Adrenal gland (tissue), 9 donors: ENCODE measurements at regions not wholly inside any gene's neighbourhood (a gene's known extent, or its start where the extent isn't known, plus 50 kb on each side); places are given as distances from the start of the nearest gene placed in this dataset.

Experiments
- DNase-seq, 7 donors: peaks; one replicate each; pipeline ENCODE4 v3.0.0-alpha.2; 2019 to 2020
- H3K27ac ChIP-seq, 5 donors: fragments of 200-600 bp; sonication (generic) in 4 of 5; 1 replicate in 3 of 5; 2 replicates in 2 of 5; pipeline versions ENCODE4 v1.5.1 to v1.8.0; 2016 to 2020; ENCODE audit warnings: mild to moderate bottlenecking in 1 of 5
- H3K27me3 ChIP-seq: fragments of 200-600 bp; 2 replicates; pipeline ENCODE4 v1.8.0; 2021
- H3K36me3 ChIP-seq, 2 donors: fragments of 200-600 bp; replicated peaks in 1 of 2; 1 replicate in 1 of 2; 2 replicates in 1 of 2; pipeline versions ENCODE4 v1.5.1 to v1.8.0; 2018 to 2022
- H3K4me1 ChIP-seq, 2 donors: fragments of 200-600 bp; replicated peaks in 1 of 2; 1 replicate in 1 of 2; 2 replicates in 1 of 2; pipeline versions ENCODE4 v1.5.1 to v1.8.0; 2018 to 2021
- H3K4me3 ChIP-seq, 4 donors: fragments of 200-600 bp; sonication (generic) in 3 of 4; one replicate each; pipeline ENCODE4 v1.5.1; 2016 to 2018
- H3K9me3 ChIP-seq, 3 donors: fragments of 200-600 bp; sonication (generic) in 1 of 3; replicated peaks in 1 of 3; 1 replicate in 2 of 3; 2 replicates in 1 of 3; pipeline versions ENCODE4 v1.5.1 to v1.8.0; 2016 to 2021
- POLR2A ChIP-seq, 2 donors: fragments of 450-650 bp; IDR thresholded peaks; one replicate each; pipeline ENCODE4 v1.6.1; 2017; ENCODE audit warnings: antibody characterized with exemption in 2 of 2, mild to moderate bottlenecking in 2 of 2, moderate library complexity in 1 of 2
- WGBS, 4 donors: extraction: QIAGEN DNeasy Blood & Tissue Kit in 2 of 4; methylation state at CpG; one replicate each; pipeline versions ENCODE4 v1.1.5 to v1.1.7; 2013 to 2017; 5-methylcytosine and 5-hydroxymethylcytosine counted together
- intact Hi-C, 2 donors: fragments of 100-400 bp; cut with DNase I; formaldehyde crosslinking; loops; one replicate each; pipeline versions ENCODE4 v1.14.1 to v1.15.0; 2022 to 2023
- TF ChIP-seq, protein P1 (sequence below), 6 experiments: fragments of 450-650 bp in 4 of 6; fragments of 200-600 bp in 2 of 6; sonication (generic) in 1 of 6; IDR thresholded peaks; 1 replicate in 5 of 6; 2 replicates in 1 of 6; pipeline versions ENCODE4 v1.5.1 to v1.8.0; 2016 to 2021; ENCODE audit warnings: antibody characterized with exemption in 6 of 6, mild to moderate bottlenecking in 2 of 6, moderate library complexity in 1 of 6
- donor health status: healthy with polysubstance abuse.
- donor health status: Bipolar disorder and iron deficiency.
- donor health status: DM: yes; HTN: yes; CAD: no.
- donor health status: DM: no; HTN: no; CAD: no.
- donor health status: DM: no; HTN: no; CAD: no.

DNA sequence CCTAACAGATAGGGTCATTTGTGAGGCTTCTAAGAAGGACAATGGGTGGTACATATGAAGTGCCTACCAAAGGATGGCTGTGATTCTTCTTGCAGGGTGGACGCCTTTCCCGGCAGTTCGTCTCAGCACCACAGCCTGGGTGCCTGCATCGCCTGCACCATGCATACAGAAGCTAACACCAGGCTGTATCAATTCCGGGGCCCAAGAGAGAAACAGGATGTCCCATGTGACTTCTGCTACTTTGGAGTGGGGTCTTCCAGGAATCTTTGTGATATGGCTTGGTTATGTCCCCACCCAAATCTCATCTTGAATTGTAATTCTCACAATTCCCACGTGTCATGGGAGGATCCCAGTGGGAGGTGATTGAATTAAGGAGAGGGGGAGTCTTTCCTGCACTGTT lies 251.6 kb upstream of the TNRC6C start:
- WGBS, 4 donors, result 66 to 92% (median 84%) methylated on average over 4 to 6 of the region's 6 CpGs
- Histone ChIP-seq H3K27ac (no peak overlapping the region), H3K27me3 (no peaks in the 10 kb centered on the region), H3K36me3 (no peaks in the 10 kb centered on the region), H3K4me3 (no peak overlapping the region), H3K4me1 (no peaks in the 10 kb centered on the region), H3K9me3 (peaks cover 0 to 8% (median 0%) of the 10 kb centered on the region in 3 donors)
- peak in 1 of 7 donors; percentile 4 for DNase-seq
- TF ChIP-seq POLR2A (IDR thresholded peaks at IDR 0.05), result no peak
- TF ChIP-seq, protein P1, sequence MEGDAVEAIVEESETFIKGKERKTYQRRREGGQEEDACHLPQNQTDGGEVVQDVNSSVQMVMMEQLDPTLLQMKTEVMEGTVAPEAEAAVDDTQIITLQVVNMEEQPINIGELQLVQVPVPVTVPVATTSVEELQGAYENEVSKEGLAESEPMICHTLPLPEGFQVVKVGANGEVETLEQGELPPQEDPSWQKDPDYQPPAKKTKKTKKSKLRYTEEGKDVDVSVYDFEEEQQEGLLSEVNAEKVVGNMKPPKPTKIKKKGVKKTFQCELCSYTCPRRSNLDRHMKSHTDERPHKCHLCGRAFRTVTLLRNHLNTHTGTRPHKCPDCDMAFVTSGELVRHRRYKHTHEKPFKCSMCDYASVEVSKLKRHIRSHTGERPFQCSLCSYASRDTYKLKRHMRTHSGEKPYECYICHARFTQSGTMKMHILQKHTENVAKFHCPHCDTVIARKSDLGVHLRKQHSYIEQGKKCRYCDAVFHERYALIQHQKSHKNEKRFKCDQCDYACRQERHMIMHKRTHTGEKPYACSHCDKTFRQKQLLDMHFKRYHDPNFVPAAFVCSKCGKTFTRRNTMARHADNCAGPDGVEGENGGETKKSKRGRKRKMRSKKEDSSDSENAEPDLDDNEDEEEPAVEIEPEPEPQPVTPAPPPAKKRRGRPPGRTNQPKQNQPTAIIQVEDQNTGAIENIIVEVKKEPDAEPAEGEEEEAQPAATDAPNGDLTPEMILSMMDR (IDR thresholded peaks at IDR 0.05), result no peak
- intact Hi-C loops, result no loop called here

DNA sequence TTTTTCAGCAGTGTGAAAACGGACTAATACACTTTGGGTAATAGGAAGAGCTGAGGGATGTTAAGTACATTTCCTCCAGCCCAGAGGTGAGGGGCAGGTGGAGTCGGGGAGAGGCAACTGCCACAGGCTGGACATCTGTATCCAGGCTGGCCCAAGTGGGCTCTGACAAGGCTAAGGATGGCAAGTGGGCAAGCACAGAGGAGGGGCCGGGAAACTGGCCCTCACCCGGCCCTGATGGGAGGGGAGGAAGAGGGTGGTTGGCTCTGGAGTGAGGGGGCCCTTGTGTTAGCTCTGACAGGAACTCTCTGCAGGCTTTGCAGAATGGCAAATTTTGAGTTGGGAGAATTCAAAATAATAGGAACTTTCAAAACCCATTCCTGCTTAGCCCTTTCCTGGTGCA lies 251.0 kb upstream of the TNRC6C start:
- TF ChIP-seq, protein P1 (IDR thresholded peaks at IDR 0.05), result no peak
- no peak for TF ChIP-seq POLR2A (IDR thresholded peaks at IDR 0.05)
- Histone ChIP-seq H3K4me3 (no peak overlapping the region), H3K27ac (no peak overlapping the region), H3K4me1 (no peaks in the 10 kb centered on the region), H3K27me3 (no peaks in the 10 kb centered on the region), H3K9me3 (peaks cover 0 to 8% (median under 1%) of the 10 kb centered on the region in 3 donors), H3K36me3 (no peaks in the 10 kb centered on the region)
- WGBS, 4 donors, result 54 to 89% (median 77%) methylated on average over 4 of the region's 4 CpGs
- intact Hi-C loops, result no loop called here
- peak in 1 of 7 donors; percentile 24 for DNase-seq

DNA sequence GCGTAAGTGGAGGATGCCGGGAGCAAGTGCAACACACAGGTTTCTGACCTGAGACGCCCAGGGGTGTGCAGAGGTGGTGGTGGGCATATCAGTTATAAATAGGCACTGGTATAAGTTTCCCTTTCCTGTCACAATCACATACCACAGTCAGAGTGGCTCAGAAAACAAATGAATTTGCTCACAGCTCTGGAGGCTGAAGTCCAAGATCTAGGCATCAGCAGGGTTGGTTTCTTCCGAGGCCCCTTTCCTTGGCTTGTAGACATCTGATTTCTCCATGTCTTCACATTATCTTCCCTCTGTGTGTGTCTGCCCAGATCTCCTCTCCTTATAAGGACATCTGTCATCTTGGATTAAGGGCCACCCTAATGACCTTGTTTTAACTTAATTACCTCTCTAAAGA lies 250.5 kb upstream of the TNRC6C start:
- Histone ChIP-seq H3K27me3 (no peaks in the 10 kb centered on the region), H3K4me1 (no peaks in the 10 kb centered on the region), H3K4me3 (no peak overlapping the region), H3K9me3 (peaks cover 0 to 8% (median 5%) of the 10 kb centered on the region in 3 donors), H3K27ac (no peak overlapping the region), H3K36me3 (no peaks in the 10 kb centered on the region)
- no peak for TF ChIP-seq POLR2A (IDR thresholded peaks at IDR 0.05)
- TF ChIP-seq, protein P1 (IDR thresholded peaks at IDR 0.05), result no peak
- 81 to 95% (median 84%) methylated on average over 4 of the region's 4 CpGs for WGBS, 4 donors
- intact Hi-C loops, result no loop called here
- DNase-seq, result no peak

DNA sequence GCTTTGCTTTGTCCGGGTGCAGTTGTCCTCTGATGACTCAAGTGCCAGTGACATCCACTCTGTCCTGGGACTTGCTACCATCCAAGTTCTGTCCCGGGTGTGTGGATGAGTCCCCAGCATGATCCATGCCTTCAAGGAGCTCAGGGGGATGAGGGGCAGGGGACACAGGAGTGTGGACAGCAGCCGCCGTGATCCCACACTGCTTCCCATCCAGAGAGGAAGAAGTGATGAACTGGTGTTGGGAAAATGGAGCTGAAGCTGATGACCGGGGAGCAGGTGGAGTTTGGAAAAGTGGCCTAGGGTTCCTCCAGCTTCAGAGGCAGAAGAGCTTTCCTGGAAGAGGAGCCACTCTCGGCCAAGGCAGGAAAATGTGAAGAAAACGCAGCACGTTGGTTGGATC lies 249.6 kb upstream of the TNRC6C start:
- no peaks in the 10 kb centered on the region for H3K36me3 ChIP-seq
- intact Hi-C loops, result no loop called here
- 76 to 81% (median 79%) methylated on average over 7 to 8 of the region's 8 CpGs for WGBS, 4 donors
- no peaks in the 10 kb centered on the region for H3K4me1 ChIP-seq
- DNase-seq, result peak in 1 of 7 donors; percentile 11
- H3K9me3 ChIP-seq, result peaks cover 0 to 5% (median 5%) of the 10 kb centered on the region in 3 donors
- H3K27me3 ChIP-seq, result no peaks in the 10 kb centered on the region
- no peak overlapping the region for H3K27ac ChIP-seq
- no peak overlapping the region for H3K4me3 ChIP-seq
- no peak for TF ChIP-seq POLR2A (IDR thresholded peaks at IDR 0.05)
- TF ChIP-seq, protein P1 (IDR thresholded peaks at IDR 0.05), result no peak
